ENCODE measurements at regions not wholly inside any gene's neighbourhood (a gene's known extent, or its start where the extent isn't known, plus 50 kb on each side); places are given as distances from the start of the nearest gene placed in this dataset.

- TF ChIP-seq CTCF (IDR thresholded peaks at IDR 0.05; ENCODE audit: control extremely low read depth in 1 of 3, insufficient read depth in 1 of 3, low read depth in 1 of 3, low read length in 3 of 3), result no peak
- no peak for TF ChIP-seq EZH2 (IDR thresholded peaks at IDR 0.05; ENCODE audit: low read depth, low read length, severe bottlenecking)
- TF ChIP-seq RAD21 (IDR thresholded peaks at IDR 0.05 in 1 of 2, conservative IDR thresholded peaks at IDR 0.05 in 1 of 2; ENCODE audit: low read depth in 2 of 2, low read length in 2 of 2), result no peak
- TF ChIP-seq POLR2A (IDR thresholded peaks at IDR 0.05; ENCODE audit: control extremely low read depth in 1 of 2, low read depth in 2 of 2, low read length in 2 of 2), result no peak
These were observed 139.8 kb upstream of the HMGN3 start for GRCh38 chr6:79374308-79374707.
